Thyroid gland (tissue), 4 donors: ENCODE measurements at regions not wholly inside any gene's neighbourhood (a gene's known extent, or its start where the extent isn't known, plus 50 kb on each side); places are given as distances from the start of the nearest gene placed in this dataset.

ENCODE experiments used
- CTCF ChIP-seq, 6 experiments: fragments of 200-600 bp in 3 of 6; fragments of 450-650 bp in 3 of 6; sonication (generic) in 3 of 6; IDR thresholded peaks; one replicate each; pipeline ENCODE4 v1.5.1; 2016 to 2019; ENCODE audit warnings: antibody characterized with exemption in 6 of 6, mild to moderate bottlenecking in 2 of 6, inconsistent platforms in 1 of 6, moderate library complexity in 1 of 6
- POLR2A ChIP-seq, 2 donors: fragments of 450-650 bp; IDR thresholded peaks; one replicate each; pipeline ENCODE4 v1.6.1; 2017; ENCODE audit warnings: antibody characterized with exemption in 2 of 2, mild to moderate bottlenecking in 2 of 2, moderate library complexity in 1 of 2

- TF ChIP-seq CTCF (IDR thresholded peaks at IDR 0.05): no peak
- TF ChIP-seq POLR2A (IDR thresholded peaks at IDR 0.05): no peak
Observed at GRCh38 chr3:80472459-80472858, 704.7 kb upstream of the ROBO1 start.
